ENCODE measurements at regions not wholly inside any gene's neighbourhood (a gene's known extent, or its start where the extent isn't known, plus 50 kb on each side); places are given as distances from the start of the nearest gene placed in this dataset.

DNA sequence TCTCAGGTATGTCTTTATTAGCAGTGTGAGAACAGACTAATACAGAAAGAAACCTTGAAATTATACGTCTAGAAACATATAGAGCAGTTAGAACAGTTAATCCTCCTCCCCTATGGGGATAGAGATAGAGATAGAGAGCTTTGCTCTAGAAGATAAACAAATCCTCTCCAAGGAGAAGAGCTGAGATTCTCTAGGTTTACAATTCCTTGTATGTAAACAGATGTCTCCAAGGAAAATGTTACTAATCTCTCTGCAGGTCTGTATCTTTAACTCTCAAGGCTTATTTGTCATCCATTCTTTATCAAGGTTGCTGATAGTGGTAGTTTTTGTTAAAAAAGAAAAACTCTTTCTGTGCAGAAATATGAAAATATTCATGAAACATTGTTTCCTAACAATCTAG lies 282.1 kb upstream of the GIMD1 start:
- Histone ChIP-seq H2AFZ (ENCODE audit: low read length) (no peak overlapping the region), H4K5ac (ENCODE audit: insufficient read length, low read depth, low read length) (no peak overlapping the region), H3K4me2 (ENCODE audit: insufficient read depth, insufficient read length, low read length) (no peak overlapping the region), H2BK5ac (ENCODE audit: insufficient read length, low read length) (no peak overlapping the region), H4K20me1 (ENCODE audit: control insufficient read depth, insufficient read depth, insufficient read length) (no peaks in the 10 kb centered on the region), H3K9ac (ENCODE audit: extremely low read depth, insufficient read length, low read length) (no peak overlapping the region), H2BK12ac (ENCODE audit: insufficient read length, low read depth, low read length) (no peak overlapping the region), H2BK120ac (ENCODE audit: low read depth, low read length, poor library complexity, severe bottlenecking) (no peak overlapping the region), H2AK5ac (ENCODE audit: insufficient read length, low read length) (no peak overlapping the region), H4K8ac (replicated peaks; ENCODE audit: insufficient read length, low read depth, low read length) (no peak overlapping the region), H3K79me2 (ENCODE audit: insufficient read depth, low read length) (no peaks in the 10 kb centered on the region), H3T11ph (ENCODE audit: low read length) (no peak overlapping the region), H3K18ac (ENCODE audit: insufficient read length, low read depth, low read length) (no peak overlapping the region), H3K9me3 (ENCODE audit: control insufficient read depth, low read depth, low read length) (no peaks in the 10 kb centered on the region), H3K27ac (ENCODE audit: insufficient read length, low read depth, low read length) (no peak overlapping the region), H3K4me1 (ENCODE audit: insufficient read depth, low read length) (no peaks in the 10 kb centered on the region), H3K56ac (ENCODE audit: insufficient read length, low read depth, low read length) (no peak overlapping the region), H3K27me3 (ENCODE audit: insufficient read depth, low read length) (no peaks in the 10 kb centered on the region), H3K23me2 (ENCODE audit: insufficient read length, low read depth, low read length, poor library complexity, severe bottlenecking) (no peaks in the 10 kb centered on the region), H2BK15ac (ENCODE audit: low read depth, low read length) (no peak overlapping the region), H4K91ac (ENCODE audit: insufficient read length, low read depth, low read length) (no peak overlapping the region), H3K79me1 (ENCODE audit: insufficient read depth, low read depth, low read length, poor library complexity, severe bottlenecking) (no peaks in the 10 kb centered on the region), H2BK20ac (ENCODE audit: low read depth, low read length, poor library complexity, severe bottlenecking) (no peak overlapping the region), H3K23ac (ENCODE audit: insufficient read length, low read depth, low read length) (no peak overlapping the region), H3K14ac (ENCODE audit: insufficient read depth, low read length) (no peak overlapping the region), H3K4ac (ENCODE audit: low read depth, low read length) (no peak overlapping the region)
- Mint-ChIP-seq H3K9me3 (no peaks in the 10 kb centered on the region), H3K27me3 (ENCODE audit: low read depth) (no peaks in the 10 kb centered on the region), H3K27ac (no peak overlapping the region), H3K36me3 (ENCODE audit: insufficient read depth in 1 of 3, low read depth in 3 of 3) (no peaks in the 10 kb centered on the region), H3K4me3 (no peak overlapping the region), H3K4me1 (no peaks in the 10 kb centered on the region)
- no peak for DNase-seq
- WGBS (ENCODE audit: extremely low coverage, insufficient read length, low lambda C conversion rate): no CpG with 5 or more reads among the region's 1 CpG
- TF ChIP-seq, protein P1, sequence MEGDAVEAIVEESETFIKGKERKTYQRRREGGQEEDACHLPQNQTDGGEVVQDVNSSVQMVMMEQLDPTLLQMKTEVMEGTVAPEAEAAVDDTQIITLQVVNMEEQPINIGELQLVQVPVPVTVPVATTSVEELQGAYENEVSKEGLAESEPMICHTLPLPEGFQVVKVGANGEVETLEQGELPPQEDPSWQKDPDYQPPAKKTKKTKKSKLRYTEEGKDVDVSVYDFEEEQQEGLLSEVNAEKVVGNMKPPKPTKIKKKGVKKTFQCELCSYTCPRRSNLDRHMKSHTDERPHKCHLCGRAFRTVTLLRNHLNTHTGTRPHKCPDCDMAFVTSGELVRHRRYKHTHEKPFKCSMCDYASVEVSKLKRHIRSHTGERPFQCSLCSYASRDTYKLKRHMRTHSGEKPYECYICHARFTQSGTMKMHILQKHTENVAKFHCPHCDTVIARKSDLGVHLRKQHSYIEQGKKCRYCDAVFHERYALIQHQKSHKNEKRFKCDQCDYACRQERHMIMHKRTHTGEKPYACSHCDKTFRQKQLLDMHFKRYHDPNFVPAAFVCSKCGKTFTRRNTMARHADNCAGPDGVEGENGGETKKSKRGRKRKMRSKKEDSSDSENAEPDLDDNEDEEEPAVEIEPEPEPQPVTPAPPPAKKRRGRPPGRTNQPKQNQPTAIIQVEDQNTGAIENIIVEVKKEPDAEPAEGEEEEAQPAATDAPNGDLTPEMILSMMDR (conservative IDR thresholded peaks at IDR 0.05): no peak

Data from H9 (cell line).